ENCODE measurements at regions not wholly inside any gene's neighbourhood (a gene's known extent, or its start where the extent isn't known, plus 50 kb on each side); places are given as distances from the start of the nearest gene placed in this dataset.

GRCh38 chr4:65023883-65024670 is 614.8 kb upstream of the TECRL start:
- H3K9me3 ChIP-seq = no peaks in the 10 kb centered on the region
- no peaks in the 10 kb centered on the region for H3K36me3 ChIP-seq
- TF ChIP-seq CTCF (IDR thresholded peaks at IDR 0.05; ENCODE audit: low read depth, low read length) = no peak
- H3K4me1 ChIP-seq = 0 out of 2 replicates have a peak, but pooled peaks cover 6% of the 10 kb centered on the region
- no peaks in the 10 kb centered on the region for H3K27me3 ChIP-seq
- peak overlapping the region; percentile 68 for H3K4me3 ChIP-seq (ENCODE audit: low read depth, low read length)
- DNase-seq = peak; percentile 21

- no peak for DNase-seq
- H3K27me3 ChIP-seq = no peaks in the 10 kb centered on the region
- no peak for TF ChIP-seq CTCF (IDR thresholded peaks at IDR 0.05; ENCODE audit: low read depth, low read length)
- H3K36me3 ChIP-seq = no peaks in the 10 kb centered on the region
- peak overlapping the region; percentile 68 for H3K4me3 ChIP-seq (ENCODE audit: low read depth, low read length)
- no peaks in the 10 kb centered on the region for H3K9me3 ChIP-seq
- 0 out of 2 replicates have a peak, but pooled peaks cover 3% of the 10 kb centered on the region for H3K4me1 ChIP-seq
These were observed 613.8 kb upstream of the TECRL start for GRCh38 chr4:65023081-65023480.

- Histone ChIP-seq H3K9me3 (no peaks in the 10 kb centered on the region), H3K4me1 (0 out of 2 replicates have a peak, but pooled peaks cover 3% of the 10 kb centered on the region), H3K36me3 (no peaks in the 10 kb centered on the region), H3K27me3 (no peaks in the 10 kb centered on the region), H3K4me3 (ENCODE audit: low read depth, low read length) (no peak overlapping the region)
- DNase-seq = peak; percentile 57
- no peak for TF ChIP-seq CTCF (IDR thresholded peaks at IDR 0.05; ENCODE audit: low read depth, low read length)
These were observed 612.5 kb upstream of the TECRL start for GRCh38 chr4:65021737-65022136.

- Histone ChIP-seq H3K4me3 (ENCODE audit: low read depth, low read length) (no peak overlapping the region), H3K27me3 (no peaks in the 10 kb centered on the region), H3K4me1 (0 out of 2 replicates have a peak, but pooled peaks cover 3% of the 10 kb centered on the region), H3K36me3 (no peaks in the 10 kb centered on the region), H3K9me3 (no peaks in the 10 kb centered on the region)
- TF ChIP-seq CTCF (IDR thresholded peaks at IDR 0.05; ENCODE audit: low read depth, low read length) = no peak
- DNase-seq = no peak
These were observed 611.9 kb upstream of the TECRL start for GRCh38 chr4:65021149-65021548.

- Histone ChIP-seq H3K4me3 (ENCODE audit: low read depth, low read length) (no peak overlapping the region), H3K9me3 (no peaks in the 10 kb centered on the region), H3K27me3 (no peaks in the 10 kb centered on the region), H3K4me1 (peaks cover 9% of the 10 kb centered on the region), H3K36me3 (no peaks in the 10 kb centered on the region)
- no peak for DNase-seq
- no peak for TF ChIP-seq CTCF (IDR thresholded peaks at IDR 0.05; ENCODE audit: low read depth, low read length)
These were observed 610.5 kb upstream of the TECRL start for GRCh38 chr4:65019775-65020174.

- Histone ChIP-seq H3K27me3 (no peaks in the 10 kb centered on the region), H3K36me3 (no peaks in the 10 kb centered on the region), H3K9me3 (no peaks in the 10 kb centered on the region), H3K4me3 (ENCODE audit: low read depth, low read length) (no peak overlapping the region), H3K4me1 (peaks cover 15% of the 10 kb centered on the region)
- no peak for DNase-seq
- TF ChIP-seq CTCF (IDR thresholded peaks at IDR 0.05; ENCODE audit: low read depth, low read length) = no peak
These were observed 609.1 kb upstream of the TECRL start for GRCh38 chr4:65018313-65018712.
